GM23338 (cell line): ENCODE measurements at regions not wholly inside any gene's neighbourhood (a gene's known extent, or its start where the extent isn't known, plus 50 kb on each side); places are given as distances from the start of the nearest gene placed in this dataset.

ENCODE experiments used
- ATAC-seq: fragments of 200-7000 bp; cut with Tn5 transposase; 3 replicates; pipeline ENCODE4 v1.9.1; 2020
- DNase-seq: peaks from one replicate; pipeline ENCODE4 v3.0.0-alpha.2; 2015; ENCODE audit warnings: low spot score
- H2AFZ ChIP-seq: fragments of 200-600 bp; sonication (generic); 2 replicates; pipeline ENCODE4 v1.8.0; 2016; ENCODE audit warnings: antibody characterized with exemption, mild to moderate bottlenecking, moderate library complexity
- H3F3A ChIP-seq: fragments of 200-600 bp; sonication (generic); replicated peaks from 2 replicates; pipeline ENCODE4 v1.8.0; 2017; ENCODE audit warnings: antibody characterized with exemption, mixed run types, low read depth
- H3K27ac ChIP-seq: fragments of 200-600 bp; sonication (generic); 2 replicates; pipeline ENCODE4 v1.6.1; 2016; ENCODE audit warnings: low read depth
- H3K27me3 ChIP-seq: fragments of 200-600 bp; sonication (generic); 2 replicates; pipeline ENCODE4 v1.8.0; 2016; ENCODE audit warnings: mild to moderate bottlenecking, mixed run types, moderate library complexity; ENCODE audit not compliant: insufficient read depth
- H3K36me3 ChIP-seq: fragments of 200-600 bp; sonication (generic); 2 replicates; pipeline ENCODE4 v1.8.0; 2016; ENCODE audit warnings: mild to moderate bottlenecking; ENCODE audit not compliant: insufficient read depth
- H3K4me1 ChIP-seq: fragments of 200-600 bp; sonication (generic); 2 replicates; pipeline ENCODE4 v1.8.0; 2016; ENCODE audit warnings: mild to moderate bottlenecking, moderate library complexity; ENCODE audit not compliant: insufficient read depth
- H3K4me2 ChIP-seq: fragments of 200-600 bp; sonication (generic); 2 replicates; pipeline ENCODE4 v1.7.1; 2017; ENCODE audit warnings: mixed run types
- H3K4me3 ChIP-seq: fragments of 200-600 bp; sonication (generic); 2 replicates; pipeline ENCODE4 v1.6.1; 2016; ENCODE audit warnings: mixed run types
- H3K79me2 ChIP-seq: fragments of 200-600 bp; sonication (generic); replicated peaks from 2 replicates; pipeline ENCODE4 v1.8.0; 2017; ENCODE audit warnings: mild to moderate bottlenecking; ENCODE audit not compliant: insufficient read depth
- H3K9me2 ChIP-seq: fragments of 200-600 bp; sonication (generic); 2 replicates; pipeline ENCODE4 v1.8.0; 2017; ENCODE audit not compliant: insufficient read depth
- H4K20me1 ChIP-seq: fragments of 200-600 bp; sonication (generic); replicated peaks from 2 replicates; pipeline ENCODE4 v1.8.0; 2017; ENCODE audit warnings: mild to moderate bottlenecking; ENCODE audit not compliant: insufficient read depth
- H3K27ac Mint-ChIP-seq: 2 replicates; pipeline ENCODE4 v1.8.0; 2020; ENCODE audit warnings: inconsistent platforms, mild to moderate bottlenecking, moderate library complexity, mixed read lengths
- H3K27me3 Mint-ChIP-seq: 3 replicates; pipeline ENCODE4 v1.8.0; 2022; ENCODE audit warnings: low read depth, mild to moderate bottlenecking, moderate library complexity, mixed read lengths, inconsistent platforms; ENCODE audit not compliant: insufficient read depth, poor library complexity
- H3K36me3 Mint-ChIP-seq: 3 replicates; pipeline ENCODE4 v1.8.0; 2021; ENCODE audit warnings: low read depth, mild to moderate bottlenecking, inconsistent platforms, moderate library complexity, mixed read lengths
- H3K4me1 Mint-ChIP-seq: 3 replicates; pipeline ENCODE4 v1.8.0; 2020; ENCODE audit warnings: mild to moderate bottlenecking, inconsistent platforms, mixed read lengths
- H3K4me3 Mint-ChIP-seq: 3 replicates; pipeline ENCODE4 v1.8.0; 2021; ENCODE audit warnings: moderate library complexity, mild to moderate bottlenecking, inconsistent platforms, mixed read lengths
- H3K9me3 Mint-ChIP-seq: 3 replicates; pipeline ENCODE4 v1.8.0; 2020; ENCODE audit warnings: moderate library complexity, mild to moderate bottlenecking, inconsistent platforms, mixed read lengths
- CREB1 ChIP-seq: fragments of 250-450 bp; sonication (Bioruptor Pico); IDR thresholded peaks from 2 replicates; pipeline ENCODE4 v1.5.0; 2020; ENCODE audit warnings: low read depth, mild to moderate bottlenecking, moderate library complexity
- EZH2phosphoT487 ChIP-seq: fragments of 200-600 bp; sonication (generic); IDR thresholded peaks from one replicate; pipeline ENCODE4 v1.8.1; 2018; ENCODE audit warnings: antibody characterized with exemption; ENCODE audit not compliant: unreplicated experiment
- JUNB ChIP-seq: IDR thresholded peaks from one replicate; pipeline ENCODE4 v1.6.1; 2016; ENCODE audit warnings: antibody characterized with exemption; ENCODE audit not compliant: unreplicated experiment
- POLR2AphosphoS5 ChIP-seq: IDR thresholded peaks from 2 replicates; pipeline ENCODE4 v1.6.1; 2016; ENCODE audit warnings: antibody characterized with exemption, low read depth
- REST ChIP-seq: IDR thresholded peaks from one replicate; pipeline ENCODE4 v1.6.1; 2018; ENCODE audit warnings: antibody characterized with exemption; ENCODE audit not compliant: unreplicated experiment
- STAT1 ChIP-seq: IDR thresholded peaks from one replicate; pipeline ENCODE4 v1.6.1; 2016; ENCODE audit warnings: antibody characterized with exemption; ENCODE audit not compliant: unreplicated experiment
- ZNF114 ChIP-seq: fragments of 250-450 bp; sonication (Bioruptor Pico); IDR thresholded peaks from 2 replicates; pipeline ENCODE4 v1.5.0; 2020; ENCODE audit warnings: mild to moderate bottlenecking, moderate library complexity
- ZNF331 ChIP-seq: fragments of 250-450 bp; sonication (Bioruptor Pico); IDR thresholded peaks from 2 replicates; pipeline ENCODE4 v1.5.0; 2020; ENCODE audit warnings: low read depth, mild to moderate bottlenecking, moderate library complexity
- TF ChIP-seq, protein P1 (sequence below), 2 experiments: fragments of 200-600 bp in 1 of 2; sonication (generic) in 1 of 2; conservative IDR thresholded peaks; 2 replicates each; pipeline versions ENCODE4 v1.5.1 to v1.6.1; 2016 to 2017; ENCODE audit warnings: antibody characterized with exemption in 2 of 2, low read depth in 2 of 2, mild to moderate bottlenecking in 2 of 2, moderate library complexity in 1 of 2
- TF ChIP-seq, protein P2 (sequence below): fragments of 250-450 bp; sonication (Bioruptor Pico); IDR thresholded peaks from 2 replicates; pipeline ENCODE4 v1.5.0; 2020; ENCODE audit warnings: mild to moderate bottlenecking, moderate library complexity

DNA sequence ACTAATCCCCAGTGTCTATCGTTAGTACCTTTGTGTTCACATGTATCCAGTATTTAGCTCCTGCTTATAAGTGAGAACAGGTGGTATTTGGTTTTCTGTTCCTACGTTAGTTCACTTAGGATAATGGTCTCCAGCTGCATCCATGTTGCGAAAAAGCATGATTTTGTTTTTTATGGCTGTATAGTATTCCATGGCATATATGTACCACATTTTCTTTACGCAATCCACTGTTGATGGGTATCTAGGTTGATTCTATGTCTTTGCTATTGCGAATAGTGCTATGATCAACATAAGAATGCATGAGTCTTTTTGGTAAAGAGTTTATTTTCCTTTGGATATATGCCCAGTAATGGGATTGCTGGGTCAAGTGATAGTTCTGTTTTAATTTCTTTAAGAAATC lies 59.1 kb downstream of the CH25H start (continued):
- TF ChIP-seq REST: no peak
- TF ChIP-seq JUNB: no peak
- TF ChIP-seq ZNF331 (CRISPR knock-in tag): no peak
- TF ChIP-seq, protein P1, sequence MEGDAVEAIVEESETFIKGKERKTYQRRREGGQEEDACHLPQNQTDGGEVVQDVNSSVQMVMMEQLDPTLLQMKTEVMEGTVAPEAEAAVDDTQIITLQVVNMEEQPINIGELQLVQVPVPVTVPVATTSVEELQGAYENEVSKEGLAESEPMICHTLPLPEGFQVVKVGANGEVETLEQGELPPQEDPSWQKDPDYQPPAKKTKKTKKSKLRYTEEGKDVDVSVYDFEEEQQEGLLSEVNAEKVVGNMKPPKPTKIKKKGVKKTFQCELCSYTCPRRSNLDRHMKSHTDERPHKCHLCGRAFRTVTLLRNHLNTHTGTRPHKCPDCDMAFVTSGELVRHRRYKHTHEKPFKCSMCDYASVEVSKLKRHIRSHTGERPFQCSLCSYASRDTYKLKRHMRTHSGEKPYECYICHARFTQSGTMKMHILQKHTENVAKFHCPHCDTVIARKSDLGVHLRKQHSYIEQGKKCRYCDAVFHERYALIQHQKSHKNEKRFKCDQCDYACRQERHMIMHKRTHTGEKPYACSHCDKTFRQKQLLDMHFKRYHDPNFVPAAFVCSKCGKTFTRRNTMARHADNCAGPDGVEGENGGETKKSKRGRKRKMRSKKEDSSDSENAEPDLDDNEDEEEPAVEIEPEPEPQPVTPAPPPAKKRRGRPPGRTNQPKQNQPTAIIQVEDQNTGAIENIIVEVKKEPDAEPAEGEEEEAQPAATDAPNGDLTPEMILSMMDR (conservative IDR thresholded peaks at IDR 0.05; ENCODE audit: low read depth in 2 of 2): no peak
- no peak for TF ChIP-seq EZH2phosphoT487
- TF ChIP-seq STAT1: no peak
- no peak for TF ChIP-seq ZNF114 (CRISPR knock-in tag)
- no peak for TF ChIP-seq POLR2AphosphoS5

- Histone ChIP-seq H3K4me3 (no peak overlapping the region), H3K4me2 (no peak overlapping the region), H2AFZ (no peak overlapping the region), H3K27ac (no peak overlapping the region), H4K20me1 (no peaks in the 10 kb centered on the region), H3F3A (no peaks in the 10 kb centered on the region), H3K79me2 (no peaks in the 10 kb centered on the region), H3K27me3 (no peaks in the 10 kb centered on the region), H3K36me3 (no peaks in the 10 kb centered on the region), H3K4me1 (no peaks in the 10 kb centered on the region), H3K9me2 (no peaks in the 10 kb centered on the region)
- H3K27me3 Mint-ChIP-seq: no peaks in the 10 kb centered on the region
- no peak overlapping the region for H3K4me3 Mint-ChIP-seq
- H3K27ac Mint-ChIP-seq: no peak overlapping the region
- peaks cover 3% of the 10 kb centered on the region; the same call in 2 of the 3 replicates for H3K9me3 Mint-ChIP-seq
- DNase-seq: no peak
- no peaks in the 10 kb centered on the region for H3K4me1 Mint-ChIP-seq
- ATAC-seq: no peak
- H3K36me3 Mint-ChIP-seq: no peaks in the 10 kb centered on the region
- TF ChIP-seq CREB1 (no peak), JUNB (no peak), ZNF114 (CRISPR knock-in tag) (no peak), STAT1 (no peak), REST (no peak)
- TF ChIP-seq, protein P2, sequence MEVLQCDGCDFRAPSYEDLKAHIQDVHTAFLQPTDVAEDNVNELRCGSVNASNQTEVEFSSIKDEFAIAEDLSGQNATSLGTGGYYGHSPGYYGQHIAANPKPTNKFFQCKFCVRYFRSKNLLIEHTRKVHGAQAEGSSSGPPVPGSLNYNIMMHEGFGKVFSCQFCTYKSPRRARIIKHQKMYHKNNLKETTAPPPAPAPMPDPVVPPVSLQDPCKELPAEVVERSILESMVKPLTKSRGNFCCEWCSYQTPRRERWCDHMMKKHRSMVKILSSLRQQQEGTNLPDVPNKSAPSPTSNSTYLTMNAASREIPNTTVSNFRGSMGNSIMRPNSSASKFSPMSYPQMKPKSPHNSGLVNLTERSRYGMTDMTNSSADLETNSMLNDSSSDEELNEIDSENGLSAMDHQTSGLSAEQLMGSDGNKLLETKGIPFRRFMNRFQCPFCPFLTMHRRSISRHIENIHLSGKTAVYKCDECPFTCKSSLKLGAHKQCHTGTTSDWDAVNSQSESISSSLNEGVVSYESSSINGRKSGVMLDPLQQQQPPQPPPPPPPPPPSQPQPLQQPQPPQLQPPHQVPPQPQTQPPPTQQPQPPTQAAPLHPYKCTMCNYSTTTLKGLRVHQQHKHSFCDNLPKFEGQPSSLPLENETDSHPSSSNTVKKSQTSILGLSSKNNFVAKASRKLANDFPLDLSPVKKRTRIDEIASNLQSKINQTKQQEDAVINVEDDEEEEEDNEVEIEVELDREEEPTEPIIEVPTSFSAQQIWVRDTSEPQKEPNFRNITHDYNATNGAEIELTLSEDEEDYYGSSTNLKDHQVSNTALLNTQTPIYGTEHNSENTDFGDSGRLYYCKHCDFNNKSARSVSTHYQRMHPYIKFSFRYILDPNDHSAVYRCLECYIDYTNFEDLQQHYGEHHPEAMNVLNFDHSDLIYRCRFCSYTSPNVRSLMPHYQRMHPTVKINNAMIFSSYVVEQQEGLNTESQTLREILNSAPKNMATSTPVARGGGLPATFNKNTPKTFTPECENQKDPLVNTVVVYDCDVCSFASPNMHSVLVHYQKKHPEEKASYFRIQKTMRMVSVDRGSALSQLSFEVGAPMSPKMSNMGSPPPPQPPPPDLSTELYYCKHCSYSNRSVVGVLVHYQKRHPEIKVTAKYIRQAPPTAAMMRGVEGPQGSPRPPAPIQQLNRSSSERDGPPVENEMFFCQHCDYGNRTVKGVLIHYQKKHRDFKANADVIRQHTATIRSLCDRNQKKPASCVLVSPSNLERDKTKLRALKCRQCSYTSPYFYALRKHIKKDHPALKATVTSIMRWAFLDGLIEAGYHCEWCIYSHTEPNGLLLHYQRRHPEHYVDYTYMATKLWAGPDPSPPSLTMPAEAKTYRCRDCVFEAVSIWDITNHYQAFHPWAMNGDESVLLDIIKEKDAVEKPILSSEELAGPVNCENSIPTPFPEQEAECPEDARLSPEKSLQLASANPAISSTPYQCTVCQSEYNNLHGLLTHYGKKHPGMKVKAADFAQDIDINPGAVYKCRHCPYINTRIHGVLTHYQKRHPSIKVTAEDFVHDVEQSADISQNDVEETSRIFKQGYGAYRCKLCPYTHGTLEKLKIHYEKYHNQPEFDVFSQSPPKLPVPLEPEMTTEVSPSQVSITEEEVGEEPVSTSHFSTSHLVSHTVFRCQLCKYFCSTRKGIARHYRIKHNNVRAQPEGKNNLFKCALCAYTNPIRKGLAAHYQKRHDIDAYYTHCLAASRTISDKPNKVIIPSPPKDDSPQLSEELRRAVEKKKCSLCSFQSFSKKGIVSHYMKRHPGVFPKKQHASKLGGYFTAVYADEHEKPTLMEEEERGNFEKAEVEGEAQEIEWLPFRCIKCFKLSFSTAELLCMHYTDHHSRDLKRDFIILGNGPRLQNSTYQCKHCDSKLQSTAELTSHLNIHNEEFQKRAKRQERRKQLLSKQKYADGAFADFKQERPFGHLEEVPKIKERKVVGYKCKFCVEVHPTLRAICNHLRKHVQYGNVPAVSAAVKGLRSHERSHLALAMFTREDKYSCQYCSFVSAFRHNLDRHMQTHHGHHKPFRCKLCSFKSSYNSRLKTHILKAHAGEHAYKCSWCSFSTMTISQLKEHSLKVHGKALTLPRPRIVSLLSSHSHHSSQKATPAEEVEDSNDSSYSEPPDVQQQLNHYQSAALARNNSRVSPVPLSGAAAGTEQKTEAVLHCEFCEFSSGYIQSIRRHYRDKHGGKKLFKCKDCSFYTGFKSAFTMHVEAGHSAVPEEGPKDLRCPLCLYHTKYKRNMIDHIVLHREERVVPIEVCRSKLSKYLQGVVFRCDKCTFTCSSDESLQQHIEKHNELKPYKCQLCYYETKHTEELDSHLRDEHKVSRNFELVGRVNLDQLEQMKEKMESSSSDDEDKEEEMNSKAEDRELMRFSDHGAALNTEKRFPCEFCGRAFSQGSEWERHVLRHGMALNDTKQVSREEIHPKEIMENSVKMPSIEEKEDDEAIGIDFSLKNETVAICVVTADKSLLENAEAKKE (CRISPR knock-in tag): no peak
These were observed 59.9 kb downstream of the CH25H start for GRCh38 chr10:89147256-89147655.
